ENCODE measurements at regions not wholly inside any gene's neighbourhood (a gene's known extent, or its start where the extent isn't known, plus 50 kb on each side); places are given as distances from the start of the nearest gene placed in this dataset.

DNA sequence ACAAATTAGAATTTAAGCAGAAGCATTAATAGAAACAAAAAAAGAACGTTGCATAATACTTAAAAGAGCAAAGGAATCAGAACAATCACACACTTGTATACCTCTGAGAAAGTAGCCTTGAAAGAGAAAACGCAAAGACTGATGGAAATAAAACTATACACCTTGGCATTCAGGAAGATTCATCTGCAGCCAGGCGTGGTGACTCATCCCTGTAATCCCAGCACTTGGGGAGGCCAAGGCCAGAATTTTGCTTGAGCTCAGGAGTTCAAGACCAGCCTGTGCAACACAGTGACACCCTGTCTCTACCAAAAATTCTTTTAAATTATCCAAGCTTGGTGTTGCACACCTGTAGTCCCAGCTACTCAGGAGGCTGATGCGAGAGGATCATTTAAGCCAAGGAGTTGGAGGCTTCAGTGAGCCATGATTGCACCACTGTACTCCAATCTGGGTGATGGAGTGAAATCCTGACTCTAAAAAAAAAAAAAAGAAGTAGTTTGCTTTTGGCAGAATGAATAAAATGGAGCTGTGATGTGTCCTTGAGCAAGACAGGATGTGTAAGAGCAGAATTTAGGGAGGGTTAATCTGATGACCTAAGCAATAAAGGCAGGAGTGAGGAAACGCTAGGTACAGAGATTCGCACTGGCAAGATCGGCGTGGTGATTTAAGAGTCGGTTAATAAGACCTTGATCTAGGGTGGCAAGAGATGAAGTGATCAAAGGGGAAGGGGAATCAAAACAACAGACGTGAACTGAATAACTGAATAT, 75.8 kb upstream of the NRP1 start:
- H3K27me3 ChIP-seq, result no peaks in the 10 kb centered on the region
- no peak overlapping the region for H3K4me3 ChIP-seq
- no peaks in the 10 kb centered on the region for H3K4me1 ChIP-seq
- DNase-seq, result no peak
- no peaks in the 10 kb centered on the region for H3K36me3 ChIP-seq
- no peak for TF ChIP-seq POLR2A (IDR thresholded peaks at IDR 0.05)
- TF ChIP-seq, protein P1, sequence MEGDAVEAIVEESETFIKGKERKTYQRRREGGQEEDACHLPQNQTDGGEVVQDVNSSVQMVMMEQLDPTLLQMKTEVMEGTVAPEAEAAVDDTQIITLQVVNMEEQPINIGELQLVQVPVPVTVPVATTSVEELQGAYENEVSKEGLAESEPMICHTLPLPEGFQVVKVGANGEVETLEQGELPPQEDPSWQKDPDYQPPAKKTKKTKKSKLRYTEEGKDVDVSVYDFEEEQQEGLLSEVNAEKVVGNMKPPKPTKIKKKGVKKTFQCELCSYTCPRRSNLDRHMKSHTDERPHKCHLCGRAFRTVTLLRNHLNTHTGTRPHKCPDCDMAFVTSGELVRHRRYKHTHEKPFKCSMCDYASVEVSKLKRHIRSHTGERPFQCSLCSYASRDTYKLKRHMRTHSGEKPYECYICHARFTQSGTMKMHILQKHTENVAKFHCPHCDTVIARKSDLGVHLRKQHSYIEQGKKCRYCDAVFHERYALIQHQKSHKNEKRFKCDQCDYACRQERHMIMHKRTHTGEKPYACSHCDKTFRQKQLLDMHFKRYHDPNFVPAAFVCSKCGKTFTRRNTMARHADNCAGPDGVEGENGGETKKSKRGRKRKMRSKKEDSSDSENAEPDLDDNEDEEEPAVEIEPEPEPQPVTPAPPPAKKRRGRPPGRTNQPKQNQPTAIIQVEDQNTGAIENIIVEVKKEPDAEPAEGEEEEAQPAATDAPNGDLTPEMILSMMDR (IDR thresholded peaks at IDR 0.05), result no peak
- no peak overlapping the region for H3K27ac ChIP-seq
- no peaks in the 10 kb centered on the region for H3K9me3 ChIP-seq

DNA sequence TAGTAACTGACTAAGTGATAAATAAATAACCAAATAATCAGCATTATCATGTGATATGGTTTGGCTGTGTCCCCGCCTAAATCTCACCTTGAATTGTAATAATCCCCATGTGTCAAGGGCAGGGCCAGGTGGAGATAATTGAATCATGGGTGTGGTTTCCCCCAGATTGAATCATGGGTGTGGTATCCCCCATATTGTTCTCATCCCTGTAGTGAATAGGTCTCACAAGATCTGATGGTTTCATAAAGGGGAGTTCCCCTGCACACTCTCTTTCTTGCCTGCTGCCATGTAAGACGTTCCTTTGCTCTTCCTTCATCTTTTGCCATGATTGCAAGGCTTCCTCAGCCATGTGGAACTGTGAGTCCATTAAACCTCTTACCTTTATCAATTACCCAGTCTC, 72.1 kb upstream of the NRP1 start:
- TF ChIP-seq POLR2A (IDR thresholded peaks at IDR 0.05), result no peak
- TF ChIP-seq, protein P1 (IDR thresholded peaks at IDR 0.05), result no peak
- H3K27ac ChIP-seq, result no peak overlapping the region
- H3K36me3 ChIP-seq, result no peaks in the 10 kb centered on the region
- H3K4me1 ChIP-seq, result no peaks in the 10 kb centered on the region
- H3K9me3 ChIP-seq, result no peaks in the 10 kb centered on the region
- H3K27me3 ChIP-seq, result no peaks in the 10 kb centered on the region
- H3K4me3 ChIP-seq, result no peak overlapping the region
- DNase-seq, result no peak

DNA sequence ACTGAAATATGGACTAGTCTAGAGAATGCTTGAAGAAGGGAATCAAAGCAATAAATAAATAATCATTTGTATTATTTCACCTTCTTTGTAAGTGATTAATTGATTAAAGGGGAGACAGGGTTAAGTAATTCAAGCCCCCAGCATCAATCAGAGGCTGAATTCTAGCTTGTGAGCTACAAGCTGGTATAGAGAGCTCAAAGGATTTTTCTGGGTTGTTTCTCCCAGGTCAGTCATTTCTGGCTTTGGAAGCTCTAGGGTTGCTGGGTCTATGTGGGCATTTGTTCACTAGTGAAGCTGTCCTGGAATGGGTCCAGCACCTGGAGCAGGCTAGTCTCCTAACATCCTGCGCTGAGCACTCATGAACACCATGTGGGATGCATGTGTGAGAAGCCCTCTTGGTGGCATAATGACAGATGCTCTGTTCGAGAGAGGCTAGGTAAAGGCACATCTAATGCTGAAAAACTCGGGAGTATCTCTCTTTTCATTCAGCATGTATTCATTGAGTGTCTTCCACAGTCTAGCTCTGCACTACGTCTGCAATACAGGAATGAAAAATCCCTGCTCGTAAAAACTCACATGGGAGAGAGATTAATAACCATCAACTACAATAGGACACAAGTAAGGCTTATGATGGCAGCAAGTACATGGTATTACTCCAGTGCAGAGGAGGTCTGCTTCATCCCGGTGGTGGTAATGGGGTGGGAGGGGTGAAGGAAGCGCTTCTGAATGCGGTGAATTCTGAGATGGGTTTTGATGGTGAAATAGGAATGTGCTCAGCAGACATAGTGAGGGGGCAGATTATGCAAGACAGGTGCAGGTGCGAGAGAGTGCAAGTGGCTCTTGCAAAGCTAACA, 68.0 kb upstream of the NRP1 start:
- H3K36me3 ChIP-seq, result no peaks in the 10 kb centered on the region
- H3K4me3 ChIP-seq, result no peak overlapping the region
- no peak overlapping the region for H3K27ac ChIP-seq
- no peak for TF ChIP-seq POLR2A (IDR thresholded peaks at IDR 0.05)
- TF ChIP-seq, protein P1 (IDR thresholded peaks at IDR 0.05), result no peak
- H3K27me3 ChIP-seq, result no peaks in the 10 kb centered on the region
- DNase-seq, result no peak
- no peaks in the 10 kb centered on the region for H3K4me1 ChIP-seq
- no peaks in the 10 kb centered on the region for H3K9me3 ChIP-seq

DNA sequence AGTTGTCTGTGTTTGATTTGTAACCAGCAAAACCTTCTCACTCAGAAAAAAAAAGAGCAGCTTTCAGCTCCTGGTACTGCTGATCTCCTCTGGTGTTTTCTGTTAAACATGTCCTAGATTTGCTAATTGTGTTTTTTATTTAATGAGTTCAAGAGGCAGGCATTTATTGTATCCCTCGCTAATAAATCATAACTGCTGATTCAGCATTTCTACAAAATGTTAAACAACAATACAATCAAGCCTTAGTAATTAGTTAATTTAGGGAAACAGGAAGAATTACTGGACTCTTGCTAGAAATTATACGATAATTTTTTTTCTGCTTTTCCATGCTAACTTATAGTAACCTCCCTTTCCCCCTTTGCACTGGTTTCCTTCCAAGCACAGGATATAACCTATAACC, 66.8 kb upstream of the NRP1 start:
- no peaks in the 10 kb centered on the region for H3K9me3 ChIP-seq
- no peaks in the 10 kb centered on the region for H3K4me1 ChIP-seq
- DNase-seq, result no peak
- H3K27ac ChIP-seq, result no peak overlapping the region
- no peaks in the 10 kb centered on the region for H3K27me3 ChIP-seq
- H3K4me3 ChIP-seq, result no peak overlapping the region
- TF ChIP-seq, protein P1 (IDR thresholded peaks at IDR 0.05), result no peak
- no peak for TF ChIP-seq POLR2A (IDR thresholded peaks at IDR 0.05)
- no peaks in the 10 kb centered on the region for H3K36me3 ChIP-seq

DNA sequence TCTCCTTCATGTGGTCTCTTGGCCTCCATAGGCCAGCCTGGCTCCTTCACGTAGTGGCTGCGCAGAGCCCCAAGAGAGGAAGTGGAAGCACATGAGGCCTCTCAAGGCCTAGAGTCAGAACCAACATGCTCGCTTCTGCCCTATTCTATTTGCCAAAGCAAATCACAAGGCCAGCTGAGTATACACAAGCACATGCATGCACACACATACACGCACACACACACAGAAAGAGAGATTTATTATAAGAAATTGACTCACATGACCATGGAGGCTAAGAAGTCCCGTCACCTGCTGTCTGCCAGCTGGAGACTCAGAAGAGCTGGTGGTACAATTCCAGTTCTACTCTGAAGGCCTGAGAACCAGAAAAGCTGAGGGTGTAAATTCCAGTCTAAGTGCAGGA, 64.3 kb upstream of the NRP1 start:
- H3K4me3 ChIP-seq, result no peak overlapping the region

More for the DNA sequence above, 64.3 kb upstream of the NRP1 start:
- Histone ChIP-seq H3K9me3 (no peaks in the 10 kb centered on the region), H3K27me3 (no peaks in the 10 kb centered on the region), H3K36me3 (no peaks in the 10 kb centered on the region), H3K27ac (no peak overlapping the region), H3K4me1 (no peaks in the 10 kb centered on the region)
- TF ChIP-seq, protein P1 (IDR thresholded peaks at IDR 0.05), result no peak
- no peak for TF ChIP-seq POLR2A (IDR thresholded peaks at IDR 0.05)
- no peak for DNase-seq
